ENCODE measurements at regions not wholly inside any gene's neighbourhood (a gene's known extent, or its start where the extent isn't known, plus 50 kb on each side); places are given as distances from the start of the nearest gene placed in this dataset.

GRCh38 chr14:43939836-43940235 is 567.2 kb downstream of the FSCB start:
- TF ChIP-seq CTCF (conservative IDR thresholded peaks at IDR 0.05) (no peak), ZFX (IDR thresholded peaks at IDR 0.05) (no peak)
